ENCODE measurements at regions not wholly inside any gene's neighbourhood (a gene's known extent, or its start where the extent isn't known, plus 50 kb on each side); places are given as distances from the start of the nearest gene placed in this dataset.

- no peak for DNase-seq (ENCODE audit: low spot score)
These were observed 684.6 kb downstream of the ARAP2 start for GRCh38 chr4:35559559-35560365.

DNA sequence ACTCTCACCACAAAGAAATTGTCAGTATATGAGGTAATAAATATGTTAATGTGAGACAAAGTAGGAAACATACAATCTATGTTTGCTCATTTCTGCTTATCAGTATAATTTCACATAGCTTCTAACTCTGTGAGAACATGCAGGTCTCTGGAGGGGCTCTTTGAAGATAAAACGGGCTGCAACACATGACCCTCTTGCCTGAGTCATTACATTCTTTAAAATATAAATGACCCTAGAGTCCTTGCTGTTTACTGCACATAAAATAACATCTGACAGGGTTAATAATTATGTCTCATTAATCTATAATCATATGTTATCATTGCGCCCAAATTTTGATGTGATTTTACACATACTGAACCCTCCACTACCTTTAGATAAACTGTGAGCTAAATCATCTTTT lies 681.5 kb downstream of the ARAP2 start:
- no peak for DNase-seq (ENCODE audit: low spot score)

GRCh38 chr4:35565640-35566039 lies 678.7 kb downstream of the ARAP2 start:
- no peak for DNase-seq (ENCODE audit: low spot score)

DNA sequence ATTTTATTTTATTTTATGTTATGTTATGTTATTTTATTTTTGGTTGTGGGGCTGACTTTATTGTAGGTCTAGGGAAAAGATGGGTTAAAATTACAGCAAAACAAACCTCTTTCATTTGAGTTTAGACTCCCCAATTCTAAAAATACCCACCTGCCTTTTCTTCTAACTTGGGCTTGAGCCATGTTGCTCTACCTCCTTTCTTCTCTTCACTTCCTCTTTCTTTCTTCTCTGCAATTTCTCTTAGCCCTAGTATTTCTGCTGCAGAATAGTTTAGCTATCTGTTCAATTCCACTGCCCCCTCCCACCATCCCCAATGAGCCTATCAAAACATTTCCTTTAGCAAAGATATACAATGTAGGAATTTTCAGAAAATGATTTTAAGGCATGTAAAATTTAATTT lies 653.3 kb downstream of the ARAP2 start:
- no peak for DNase-seq (ENCODE audit: low spot score)

- DNase-seq (ENCODE audit: low spot score): no peak
These were observed 640.1 kb downstream of the ARAP2 start for GRCh38 chr4:35604252-35604651.

GRCh38 chr4:35604724-35605123 lies 639.6 kb downstream of the ARAP2 start:
- no peak for DNase-seq (ENCODE audit: low spot score)

GRCh38 chr4:35608205-35608604 lies 636.1 kb downstream of the ARAP2 start:
- DNase-seq (ENCODE audit: low spot score): no peak

DNA sequence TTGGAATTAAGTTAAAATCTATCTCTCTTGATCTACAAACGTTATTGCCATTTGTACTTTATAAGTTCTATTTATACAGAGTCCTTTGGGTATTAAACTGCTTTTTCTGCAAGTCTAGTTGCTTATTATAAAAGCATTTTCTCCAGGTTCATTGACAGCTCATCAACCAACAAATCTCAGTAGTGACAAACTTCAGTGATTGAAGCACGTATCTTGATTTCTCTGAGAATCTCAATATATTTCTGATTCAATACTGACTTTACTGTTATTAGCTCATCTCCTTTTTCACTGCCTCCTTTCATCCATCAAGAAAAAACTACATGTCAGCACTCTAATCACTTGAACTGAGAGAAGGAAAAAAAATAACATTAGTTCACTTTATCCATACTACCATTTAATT lies 630.2 kb downstream of the ARAP2 start:
- DNase-seq (ENCODE audit: low spot score): no peak

GRCh38 chr4:35639929-35640328 lies 604.4 kb downstream of the ARAP2 start:
- DNase-seq (ENCODE audit: low spot score): no peak

- DNase-seq (ENCODE audit: low spot score): no peak
These were observed 600.7 kb downstream of the ARAP2 start for GRCh38 chr4:35643661-35644060.

- no peak for DNase-seq (ENCODE audit: low spot score)
These were observed 599.7 kb downstream of the ARAP2 start for GRCh38 chr4:35644591-35644990.

GRCh38 chr4:35649011-35649410 lies 595.3 kb downstream of the ARAP2 start:
- DNase-seq (ENCODE audit: low spot score): no peak

- no peak for DNase-seq (ENCODE audit: low spot score)
These were observed 594.5 kb downstream of the ARAP2 start for GRCh38 chr4:35649778-35650177.

GRCh38 chr4:35652197-35652596 lies 592.1 kb downstream of the ARAP2 start:
- no peak for DNase-seq (ENCODE audit: low spot score)

- DNase-seq (ENCODE audit: low spot score): no peak
These were observed 590.9 kb downstream of the ARAP2 start for GRCh38 chr4:35653451-35653850.

DNA sequence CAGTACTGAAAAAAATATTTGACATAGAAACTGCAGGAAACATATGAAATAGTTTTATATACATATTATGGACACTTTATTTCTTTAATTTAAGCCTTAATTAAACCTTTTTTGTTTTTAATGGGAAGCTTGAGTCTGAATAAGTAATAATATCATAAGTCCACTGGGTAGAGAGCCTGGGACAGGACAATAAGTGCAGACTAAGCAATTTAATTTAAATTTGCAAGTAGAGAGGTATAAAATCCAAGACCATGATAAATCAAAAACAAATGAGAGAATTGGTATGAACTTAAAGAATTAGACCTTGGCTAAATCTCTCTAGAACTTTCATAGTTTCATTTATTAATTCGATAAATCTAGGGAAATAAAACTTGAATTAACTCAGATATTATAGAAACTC lies 571.2 kb downstream of the ARAP2 start:
- no peak for DNase-seq (ENCODE audit: low spot score)

GRCh38 chr4:35684755-35685154 lies 559.6 kb downstream of the ARAP2 start:
- DNase-seq (ENCODE audit: low spot score): no peak

GRCh38 chr4:35689870-35690269 lies 554.4 kb downstream of the ARAP2 start:
- no peak for DNase-seq (ENCODE audit: low spot score)

GRCh38 chr4:35690271-35690670 lies 554.0 kb downstream of the ARAP2 start:
- no peak for DNase-seq (ENCODE audit: low spot score)

DNA sequence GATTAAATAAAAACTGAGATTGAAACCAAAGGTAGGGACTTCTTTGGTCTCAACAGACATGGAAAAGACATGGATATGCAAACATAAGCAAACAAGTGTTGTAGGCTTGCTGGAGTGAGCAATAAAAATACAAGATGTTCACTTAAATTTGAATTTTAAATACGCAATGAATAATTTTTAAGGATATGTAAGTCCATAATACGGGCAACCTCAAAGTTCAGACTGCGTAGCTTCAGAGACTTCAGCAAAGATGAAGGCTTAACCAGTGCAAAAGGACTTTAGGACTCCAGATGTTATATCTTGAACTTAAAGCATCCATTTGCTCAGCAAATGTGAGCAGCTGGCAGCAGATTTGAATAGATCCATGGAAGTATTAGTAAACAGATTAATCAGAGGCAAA lies 549.3 kb downstream of the ARAP2 start:
- no peak for DNase-seq (ENCODE audit: low spot score)

DNA sequence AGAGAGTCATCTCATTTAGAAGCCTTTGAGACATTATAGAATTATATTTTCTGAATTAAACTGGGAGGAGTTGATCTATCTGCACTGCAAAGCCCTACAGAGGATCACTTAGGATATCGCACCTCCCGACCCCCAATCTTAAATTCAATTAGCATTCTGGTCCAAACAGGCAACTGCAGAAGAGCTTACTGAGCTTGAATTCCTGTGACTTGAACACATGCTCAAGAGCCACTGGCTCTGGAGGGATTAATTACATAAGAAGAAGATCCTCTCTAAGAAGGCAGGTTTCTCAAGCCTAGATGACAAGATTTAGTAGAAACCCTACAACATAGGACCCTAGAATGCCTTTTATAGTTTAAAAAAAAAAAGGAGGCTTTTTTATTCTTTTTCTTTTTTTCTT lies 548.9 kb downstream of the ARAP2 start:
- no peak for DNase-seq (ENCODE audit: low spot score)

- no peak for DNase-seq (ENCODE audit: low spot score)
These were observed 547.0 kb downstream of the ARAP2 start for GRCh38 chr4:35697210-35697736.

DNA sequence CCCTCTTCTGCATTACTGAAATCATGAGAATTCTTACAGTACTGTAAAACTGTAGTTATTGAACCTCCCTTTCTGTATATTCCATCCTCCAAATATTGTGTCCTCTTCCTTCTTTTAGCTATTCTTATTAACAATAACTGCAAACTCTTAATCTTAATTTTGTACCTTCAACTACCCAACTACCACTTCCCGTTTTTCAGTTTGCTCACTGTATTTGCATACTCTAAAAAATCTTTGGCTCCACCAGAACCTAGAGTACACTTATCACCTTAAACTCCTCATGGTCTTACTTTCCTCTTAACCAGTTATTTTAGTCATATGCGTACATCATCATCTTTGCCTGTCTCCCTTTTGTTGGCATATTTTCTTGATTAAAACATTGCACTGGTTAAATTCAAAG lies 543.7 kb downstream of the ARAP2 start:
- no peak for DNase-seq (ENCODE audit: low spot score)

GRCh38 chr4:35709080-35709479 lies 535.2 kb downstream of the ARAP2 start:
- no peak for DNase-seq (ENCODE audit: low spot score)
